HepG2 (cell line): ENCODE measurements at regions not wholly inside any gene's neighbourhood (a gene's known extent, or its start where the extent isn't known, plus 50 kb on each side); places are given as distances from the start of the nearest gene placed in this dataset.

Experiments
- ATAC-seq: fragments of 200-7000 bp; cut with Tn5 transposase; 3 replicates; pipeline ENCODE4 v1.9.1; 2020; ENCODE audit warnings: mild to moderate bottlenecking, moderate library complexity
- BruUV-seq: library from RNA; stranded (reverse); fragments of 400-500 nt; replicated peaks from 2 replicates; lab custom pipeline; 2021; lab: Mats Ljungman, UMichigan
- CTCF ChIA-PET: fragments of 300-600 bp; formaldehyde crosslinking; extraction: SDS; loops from one replicate; lab custom pipeline; 2021; ENCODE audit warnings: low total read pairs, inconsistent platforms, low intra/inter-chr PET ratio; lab: Yijun Ruan, JAX
- POLR2A ChIA-PET: fragments of 350-600 bp; sonication (Branson Sonifier 250); formaldehyde crosslinking; loops from one replicate; lab custom pipeline; 2020; ENCODE audit warnings: antibody characterized with exemption, inconsistent platforms; lab: Yijun Ruan, JAX
- DNase-seq: peaks from one replicate; pipeline ENCODE4 v3.0.0-alpha.2; 2015; ENCODE audit warnings: low spot score
- FAIRE-seq: peaks from 3 replicates; lab custom pipeline; 2011; peaks lifted over from hg19 to GRCh38; lab: Jason Lieb, UNC
- H2AFZ ChIP-seq: one replicate; pipeline ENCODE4 v1.6.1; 2011; ENCODE audit warnings: low read length, inconsistent platforms
- H3K27ac ChIP-seq: fragments of 300-600 bp; 3 replicates; pipeline ENCODE4 v1.8.0; 2011; ENCODE audit warnings: mixed run types, mild to moderate bottlenecking, mixed read lengths, low read length, inconsistent platforms; ENCODE audit not compliant: insufficient read depth; ENCODE audit errors: extremely low read length
- H3K27me3 ChIP-seq, 2 experiments: fragments of 200-600 bp in 1 of 2; 2 replicates in 1 of 2; 3 replicates in 1 of 2; pipeline versions ENCODE4 v1.6.0 to v1.8.0; 2011; ENCODE audit warnings: low read length in 2 of 2, mild to moderate bottlenecking in 2 of 2, moderate library complexity in 2 of 2, inconsistent platforms in 1 of 2; ENCODE audit not compliant: insufficient read depth in 2 of 2, control insufficient read depth in 1 of 2
- H3K36me3 ChIP-seq, 2 experiments: fragments of 200-600 bp in 1 of 2; replicated peaks in 1 of 2; 2 replicates in 1 of 2; 3 replicates in 1 of 2; pipeline versions ENCODE4 v1.5.1 to v1.8.0; 2011; ENCODE audit warnings: low read length in 2 of 2, inconsistent platforms in 1 of 2; ENCODE audit not compliant: insufficient read depth in 2 of 2, control insufficient read depth in 1 of 2
- H3K4me1 ChIP-seq: 2 replicates; pipeline ENCODE4 v1.5.1; 2012; ENCODE audit warnings: low read length, inconsistent platforms; ENCODE audit not compliant: insufficient read depth
- H3K4me2 ChIP-seq: 2 replicates; pipeline ENCODE4 v1.6.0; 2011; ENCODE audit warnings: low read depth, low read length, inconsistent platforms
- H3K4me3 ChIP-seq, 3 experiments: fragments of 200-600 bp in 1 of 3; sonication (generic), shearing (Covaris generic) in 1 of 3; replicated peaks in 1 of 3; 2 replicates each; pipeline ENCODE4 v1.5.1; 2011 to 2016; ENCODE audit warnings: low read length in 3 of 3, inconsistent platforms in 2 of 3, low read depth in 2 of 3, mild to moderate bottlenecking in 2 of 3, control low read depth in 1 of 3, mixed read lengths in 1 of 3; ENCODE audit not compliant: insufficient read depth in 1 of 3
- H3K79me2 ChIP-seq: one replicate; pipeline ENCODE4 v1.6.1; 2011; ENCODE audit warnings: low read length, inconsistent platforms; ENCODE audit not compliant: insufficient read depth
- H3K9ac ChIP-seq: 2 replicates; pipeline ENCODE4 v1.6.0; 2011; ENCODE audit warnings: mild to moderate bottlenecking, low read depth, low read length, inconsistent platforms; ENCODE audit not compliant: insufficient read depth
- H3K9me3 ChIP-seq: 2 replicates; pipeline ENCODE4 v1.5.1; 2012; ENCODE audit warnings: mild to moderate bottlenecking, low read length
- H4K20me1 ChIP-seq: 2 replicates; pipeline ENCODE4 v1.6.0; 2011; ENCODE audit warnings: inconsistent platforms, mild to moderate bottlenecking, low read length, moderate library complexity; ENCODE audit not compliant: insufficient read depth
- ARNT ChIP-seq: fragments of 450-650 bp; IDR thresholded peaks from 2 replicates; pipeline ENCODE4 v1.6.1; 2017
- GMEB1 ChIP-seq: sonication (generic); formaldehyde crosslinking; IDR thresholded peaks from 2 replicates; pipeline ENCODE4 v1.5.1; 2020; ENCODE audit warnings: missing genetic modification reagents, mild to moderate bottlenecking, borderline replicate concordance
- HIVEP1 ChIP-seq: sonication (generic); formaldehyde crosslinking; IDR thresholded peaks from 2 replicates; pipeline ENCODE4 v1.4.0; 2020; ENCODE audit warnings: mild to moderate bottlenecking, missing genetic modification reagents
- MXD1 ChIP-seq: sonication (generic); formaldehyde crosslinking; IDR thresholded peaks from 2 replicates; pipeline ENCODE4 v1.4.0; 2020; ENCODE audit warnings: mild to moderate bottlenecking, missing genetic modification reagents
- NFE2L1 ChIP-seq: sonication (generic); formaldehyde crosslinking; IDR thresholded peaks from 2 replicates; pipeline ENCODE4 v1.4.0; 2020; ENCODE audit warnings: missing genetic modification reagents, mild to moderate bottlenecking, borderline replicate concordance
- NR2F2 ChIP-seq: IDR thresholded peaks from 2 replicates; pipeline ENCODE4 v1.6.1; 2012; ENCODE audit warnings: low read depth, inconsistent platforms, borderline replicate concordance
- RFXANK ChIP-seq: IDR thresholded peaks from 2 replicates; pipeline ENCODE4 v1.6.1; 2016
- RNF2 ChIP-seq: fragments of 450-650 bp; conservative IDR thresholded peaks from 2 replicates; pipeline ENCODE4 v1.6.1; 2016; ENCODE audit warnings: low read depth
- SAFB2 ChIP-seq: sonication (generic); formaldehyde crosslinking; IDR thresholded peaks from 2 replicates; pipeline ENCODE4 v1.5.1; 2020; ENCODE audit warnings: missing genetic modification reagents, low read depth, mild to moderate bottlenecking, borderline replicate concordance
- SMAD3 ChIP-seq: sonication (generic); formaldehyde crosslinking; IDR thresholded peaks from 2 replicates; pipeline ENCODE4 v1.4.0; 2020; ENCODE audit warnings: missing genetic modification reagents
- THYN1 ChIP-seq: sonication (generic); formaldehyde crosslinking; IDR thresholded peaks from 2 replicates; pipeline ENCODE4 v1.8.1; 2023; ENCODE audit warnings: low read depth, mild to moderate bottlenecking, moderate library complexity, missing genetic modification reagents, borderline replicate concordance
- ZNF496 ChIP-seq: sonication (generic); formaldehyde crosslinking; IDR thresholded peaks from 2 replicates; pipeline ENCODE4 v1.8.1; 2023; ENCODE audit warnings: mild to moderate bottlenecking, moderate library complexity, missing genetic modification reagents; ENCODE audit not compliant: insufficient replicate concordance
- WGBS: methylation state at CpG from one replicate; pipeline ENCODE4 v1.1.6; 2017; ENCODE audit warnings: low lambda C conversion rate; 5-methylcytosine and 5-hydroxymethylcytosine counted together
- in situ Hi-C: cut with HindIII; loops from 2 replicates; pipeline ENCODE4 v1.10.0; 2017; ENCODE audit warnings: low pct_unique_long_range_greater_than_20kb; ENCODE audit not compliant: extremely low pct_ligation_motif_present
- intact Hi-C: fragments of 100-400 bp; cut with micrococcal nuclease; formaldehyde crosslinking; loops from one replicate; pipeline ENCODE4 v1.10.0; 2022; ENCODE audit not compliant: unreplicated experiment
- TF ChIP-seq, protein P1 (sequence below): sonication (generic); formaldehyde crosslinking; IDR thresholded peaks from 2 replicates; pipeline ENCODE4 v1.5.0; 2020; ENCODE audit warnings: mild to moderate bottlenecking, missing genetic modification reagents
- TF ChIP-seq, protein P2 (sequence below): sonication (generic); formaldehyde crosslinking; IDR thresholded peaks from 2 replicates; pipeline ENCODE4 v1.5.0; 2020; ENCODE audit warnings: missing genetic modification reagents, mild to moderate bottlenecking, borderline replicate concordance

DNA sequence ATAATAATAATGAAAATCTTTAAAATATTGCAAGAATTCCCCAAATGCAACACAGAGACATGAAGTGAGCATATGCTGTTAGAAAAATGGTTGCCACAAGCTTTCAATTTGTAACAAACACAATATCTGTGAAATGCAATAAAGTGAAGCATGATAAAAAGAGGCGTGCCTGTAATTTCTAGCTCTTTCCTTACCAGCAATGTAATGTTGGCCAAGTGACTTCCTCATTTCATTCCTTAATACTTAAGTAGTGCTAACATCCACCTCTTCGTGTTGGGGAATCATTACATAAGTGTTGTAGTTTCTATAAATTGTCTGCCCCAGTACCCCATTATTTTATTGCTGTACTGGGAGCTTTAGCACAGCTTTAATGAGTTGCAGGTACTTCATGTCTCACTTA is 1192.0 kb upstream of the CDH8 start (continued):
- TF ChIP-seq, protein P1, sequence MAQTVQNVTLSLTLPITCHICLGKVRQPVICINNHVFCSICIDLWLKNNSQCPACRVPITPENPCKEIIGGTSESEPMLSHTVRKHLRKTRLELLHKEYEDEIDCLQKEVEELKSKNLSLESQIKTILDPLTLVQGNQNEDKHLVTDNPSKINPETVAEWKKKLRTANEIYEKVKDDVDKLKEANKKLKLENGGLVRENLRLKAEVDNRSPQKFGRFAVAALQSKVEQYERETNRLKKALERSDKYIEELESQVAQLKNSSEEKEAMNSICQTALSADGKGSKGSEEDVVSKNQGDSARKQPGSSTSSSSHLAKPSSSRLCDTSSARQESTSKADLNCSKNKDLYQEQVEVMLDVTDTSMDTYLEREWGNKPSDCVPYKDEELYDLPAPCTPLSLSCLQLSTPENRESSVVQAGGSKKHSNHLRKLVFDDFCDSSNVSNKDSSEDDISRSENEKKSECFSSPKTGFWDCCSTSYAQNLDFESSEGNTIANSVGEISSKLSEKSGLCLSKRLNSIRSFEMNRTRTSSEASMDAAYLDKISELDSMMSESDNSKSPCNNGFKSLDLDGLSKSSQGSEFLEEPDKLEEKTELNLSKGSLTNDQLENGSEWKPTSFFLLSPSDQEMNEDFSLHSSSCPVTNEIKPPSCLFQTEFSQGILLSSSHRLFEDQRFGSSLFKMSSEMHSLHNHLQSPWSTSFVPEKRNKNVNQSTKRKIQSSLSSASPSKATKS (CRISPR knock-in tag), result no peak
- TF ChIP-seq NR2F2 (no peak), NFE2L1 (CRISPR knock-in tag) (no peak), GMEB1 (CRISPR knock-in tag) (no peak), RNF2 (no peak), ZNF496 (CRISPR knock-in tag) (no peak), SMAD3 (CRISPR knock-in tag) (no peak), ARNT (no peak)

- peaks cover 69% of the 10 kb centered on the region for H3K9me3 ChIP-seq
- H3K4me1 ChIP-seq, result no peaks in the 10 kb centered on the region
- 5% methylated on average over 1 of the region's 1 CpG for WGBS
- no peaks in the 10 kb centered on the region for H4K20me1 ChIP-seq
- FAIRE-seq (no peak), ATAC-seq (no peak), DNase-seq (no peak)
- in situ Hi-C loops, result no loop called here
- no peak overlapping the region for H3K4me3 ChIP-seq
- H3K27ac ChIP-seq, result no peak overlapping the region
- H3K4me2 ChIP-seq, result no peak overlapping the region
- no peaks in the 10 kb centered on the region for H3K27me3 ChIP-seq
- ChIA-PET CTCF (no interaction called here), POLR2A (no interaction called here)
- no peaks in the 10 kb centered on the region for H3K36me3 ChIP-seq
- BruUV-seq, result no TSS peak
- H2AFZ ChIP-seq, result no peak overlapping the region
- H3K79me2 ChIP-seq, result no peaks in the 10 kb centered on the region
- intact Hi-C loops, result no loop called here
- H3K9ac ChIP-seq, result no peak overlapping the region
- TF ChIP-seq HIVEP1 (CRISPR knock-in tag), result no peak
- no peak for TF ChIP-seq RFXANK (CRISPR knock-in tag)
- TF ChIP-seq MXD1 (CRISPR knock-in tag), result no peak
- TF ChIP-seq THYN1, result no peak
- TF ChIP-seq SAFB2 (CRISPR knock-in tag), result no peak
- TF ChIP-seq, protein P2, sequence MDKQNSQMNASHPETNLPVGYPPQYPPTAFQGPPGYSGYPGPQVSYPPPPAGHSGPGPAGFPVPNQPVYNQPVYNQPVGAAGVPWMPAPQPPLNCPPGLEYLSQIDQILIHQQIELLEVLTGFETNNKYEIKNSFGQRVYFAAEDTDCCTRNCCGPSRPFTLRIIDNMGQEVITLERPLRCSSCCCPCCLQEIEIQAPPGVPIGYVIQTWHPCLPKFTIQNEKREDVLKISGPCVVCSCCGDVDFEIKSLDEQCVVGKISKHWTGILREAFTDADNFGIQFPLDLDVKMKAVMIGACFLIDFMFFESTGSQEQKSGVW (CRISPR knock-in tag), result no peak
Observed at GRCh38 chr16:63223851-63224250, 1187.6 kb upstream of the CDH8 start.
